GM12878 (cell line): ENCODE measurements at regions not wholly inside any gene's neighbourhood (a gene's known extent, or its start where the extent isn't known, plus 50 kb on each side); places are given as distances from the start of the nearest gene placed in this dataset.

Experiments
- ATAC-seq: fragments of 200-7000 bp; cut with Tn5 transposase; 3 replicates; pipeline ENCODE4 v1.9.1; 2020; ENCODE audit warnings: mild to moderate bottlenecking, moderate library complexity
- BruUV-seq: library from RNA; stranded (reverse); fragments of 400-500 nt; replicated peaks from 2 replicates; lab custom pipeline; 2021; lab: Mats Ljungman, UMichigan
- CTCF ChIA-PET: fragments of 300-600 bp; sonication (Branson Sonifier 250); formaldehyde crosslinking; extraction: SDS; loops from one replicate; lab custom pipeline; 2021; ENCODE audit warnings: inconsistent platforms; lab: Yijun Ruan, JAX
- POLR2A ChIA-PET: fragments of 350-600 bp; formaldehyde crosslinking; extraction: SDS; loops from one replicate; lab custom pipeline; 2021; ENCODE audit warnings: inconsistent platforms; lab: Charles Lee
- RAD21 ChIA-PET: fragments of 300-600 bp; sonication (Branson Sonifier 250); formaldehyde crosslinking; loops from one replicate; lab custom pipeline; 2023; ENCODE audit warnings: antibody characterized with exemption; ENCODE audit not compliant: unreplicated experiment; lab: Charles Lee
- SMC1A ChIA-PET: fragments of 300-600 bp; sonication (Branson Sonifier 250); formaldehyde crosslinking; loops from one replicate; lab custom pipeline; 2023; ENCODE audit not compliant: unreplicated experiment, uncharacterized antibody; lab: Charles Lee
- DNase-seq: peaks from one replicate; pipeline ENCODE4 v3.0.0-alpha.2; 2011; ENCODE audit warnings: low read depth, low spot score
- FAIRE-seq: peaks from 3 replicates; lab custom pipeline; 2011; peaks lifted over from hg19 to GRCh38; lab: Jason Lieb, UNC
- H2AFZ ChIP-seq: 2 replicates; pipeline ENCODE4 v1.6.0; 2011; ENCODE audit warnings: low read depth, low read length, control low read depth; ENCODE audit not compliant: control insufficient read depth
- H3K27ac ChIP-seq: 2 replicates; pipeline ENCODE4 v1.5.1; 2011; ENCODE audit warnings: control low read depth; ENCODE audit not compliant: control insufficient read depth, insufficient read depth
- H3K27me3 ChIP-seq, 2 experiments: replicated peaks in 1 of 2; 2 replicates each; pipeline versions ENCODE4 v1.6.0 to v1.6.1; 2011; ENCODE audit warnings: low read length in 1 of 2; ENCODE audit not compliant: control insufficient read depth in 2 of 2, insufficient read depth in 2 of 2
- H3K36me3 ChIP-seq, 2 experiments: 2 replicates each; pipeline ENCODE4 v1.5.1; 2011; ENCODE audit warnings: low read length in 1 of 2; ENCODE audit not compliant: control insufficient read depth in 2 of 2, insufficient read depth in 2 of 2
- H3K4me1 ChIP-seq: 2 replicates; pipeline ENCODE4 v1.6.1; 2011; ENCODE audit warnings: mild to moderate bottlenecking, low read length, moderate library complexity, mixed read lengths; ENCODE audit not compliant: control insufficient read depth, insufficient read depth
- H3K4me2 ChIP-seq: 2 replicates; pipeline ENCODE4 v1.6.0; 2011; ENCODE audit warnings: control low read depth; ENCODE audit not compliant: control insufficient read depth, insufficient read depth
- H3K4me3 ChIP-seq: fragments of 200-600 bp; sonication (generic); 2 replicates; pipeline ENCODE4 v1.5.1; 2016
- H3K79me2 ChIP-seq: 2 replicates; pipeline ENCODE4 v1.6.0; 2011; ENCODE audit warnings: low read length; ENCODE audit not compliant: control insufficient read depth, insufficient read depth
- H3K9ac ChIP-seq: 2 replicates; pipeline ENCODE4 v1.8.0; 2011; ENCODE audit warnings: low read length, control low read depth, mixed read lengths; ENCODE audit not compliant: control insufficient read depth, insufficient read depth
- H3K9me3 ChIP-seq: replicated peaks from 3 replicates; pipeline ENCODE4 v1.5.1; 2011; ENCODE audit warnings: mild to moderate bottlenecking, low read length; ENCODE audit not compliant: control insufficient read depth, insufficient read depth
- H4K20me1 ChIP-seq: 2 replicates; pipeline ENCODE4 v1.6.0; 2011; ENCODE audit not compliant: control insufficient read depth, insufficient read depth
- HDAC6 ChIP-seq: fragments of 200-600 bp; sonication (generic); IDR thresholded peaks from one replicate; pipeline ENCODE4 v1.8.0; 2017; ENCODE audit warnings: antibody characterized with exemption; ENCODE audit not compliant: unreplicated experiment
- IKZF1 ChIP-seq: fragments of 450-650 bp; conservative IDR thresholded peaks from 2 replicates; pipeline ENCODE4 v1.6.1; 2017; ENCODE audit warnings: antibody characterized with exemption, mild to moderate bottlenecking
- IKZF2 ChIP-seq, 2 experiments: fragments of 450-650 bp; IDR thresholded peaks; 2 replicates each; pipeline ENCODE4 v1.6.1; 2017; ENCODE audit warnings: mild to moderate bottlenecking in 2 of 2, moderate library complexity in 2 of 2
- NFXL1 ChIP-seq: fragments of 450-650 bp; IDR thresholded peaks from 2 replicates; pipeline ENCODE4 v1.6.1; 2017; ENCODE audit warnings: antibody characterized with exemption, mild to moderate bottlenecking, borderline replicate concordance
- RCOR1 ChIP-seq: conservative IDR thresholded peaks from 2 replicates; pipeline ENCODE4 v1.6.1; 2012; ENCODE audit warnings: low read depth, low read length, improper control_type of control experiment
- YBX1 ChIP-seq: fragments of 450-650 bp; IDR thresholded peaks from 2 replicates; pipeline ENCODE4 v1.6.1; 2016; ENCODE audit warnings: antibody characterized with exemption
- WGBS: methylation state at CpG from one replicate; pipeline ENCODE4 v1.1.6; 2016; ENCODE audit warnings: low lambda C conversion rate; ENCODE audit not compliant: insufficient replicate concordance, insufficient coverage; ENCODE audit errors: missing lambda C conversion rate; 5-methylcytosine and 5-hydroxymethylcytosine counted together
- in situ Hi-C: fragments of 300-500 bp; cut with MboI; formaldehyde crosslinking; loops from 9 replicates; pipeline ENCODE4 v1.14.3; 2018; ENCODE audit warnings: mixed read lengths
- intact Hi-C: fragments of 100-400 bp; cut with micrococcal nuclease; formaldehyde crosslinking; loops from one replicate; pipeline ENCODE4 v1.14.2; 2022; ENCODE audit not compliant: unreplicated experiment
- TF ChIP-seq, protein P1 (sequence below): fragments of 450-650 bp; formaldehyde crosslinking; IDR thresholded peaks from 2 replicates; pipeline ENCODE4 v1.5.0; 2022; ENCODE audit warnings: mild to moderate bottlenecking, missing genetic modification characterization
- TF ChIP-seq, protein P2 (sequence below): fragments of 150-350 bp; IDR thresholded peaks from 2 replicates; pipeline ENCODE4 v1.6.1; 2016; ENCODE audit warnings: low read depth, low read length
- TF ChIP-seq, protein P3 (sequence below): IDR thresholded peaks from 2 replicates; pipeline ENCODE4 v1.6.1; 2012; ENCODE audit warnings: low read length, inconsistent platforms
- TF ChIP-seq, protein P4 (sequence below): fragments of 450-650 bp; IDR thresholded peaks from 2 replicates; pipeline ENCODE4 v1.6.1; 2017; ENCODE audit warnings: mild to moderate bottlenecking, low read depth, inconsistent platforms; ENCODE audit not compliant: poor library complexity, severe bottlenecking

DNA sequence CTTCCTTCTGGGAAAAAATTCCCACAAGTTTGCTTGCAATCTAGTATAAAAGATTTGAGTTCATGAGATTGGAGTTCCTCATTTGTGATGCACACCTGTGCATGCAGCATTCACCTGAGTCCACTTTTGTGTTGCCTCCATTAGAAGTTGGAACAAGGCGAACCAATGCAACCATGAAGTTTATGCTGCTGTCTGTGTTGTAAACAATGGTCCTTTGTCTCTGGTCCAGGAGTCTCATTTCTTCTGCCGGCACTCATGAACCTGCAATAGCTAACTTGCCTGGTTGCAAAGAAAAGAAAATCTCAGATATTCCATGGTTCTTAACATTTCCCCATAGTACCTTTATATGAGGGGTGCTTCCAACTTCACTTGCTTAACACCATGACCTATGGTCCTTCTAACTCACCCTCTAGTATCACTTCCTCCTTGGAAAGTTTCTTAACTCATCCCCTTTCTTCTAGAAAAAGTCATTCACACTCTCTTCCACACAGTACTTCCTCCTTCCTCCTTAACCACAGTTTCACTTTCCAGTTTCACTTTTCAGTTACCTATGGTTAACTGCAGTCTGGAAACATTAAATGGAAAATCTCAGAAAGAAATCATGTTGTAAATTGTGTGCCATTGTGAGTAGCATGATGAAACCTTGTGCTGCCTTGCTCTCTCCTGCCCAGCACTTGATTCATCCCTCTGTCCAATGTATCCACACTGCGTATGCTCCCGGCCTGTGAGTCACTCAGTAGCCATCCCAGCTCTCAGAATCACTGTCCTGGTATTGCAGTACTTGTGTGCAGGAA is 128.8 kb upstream of the TRIB2 start (continued):
- TF ChIP-seq, protein P1, sequence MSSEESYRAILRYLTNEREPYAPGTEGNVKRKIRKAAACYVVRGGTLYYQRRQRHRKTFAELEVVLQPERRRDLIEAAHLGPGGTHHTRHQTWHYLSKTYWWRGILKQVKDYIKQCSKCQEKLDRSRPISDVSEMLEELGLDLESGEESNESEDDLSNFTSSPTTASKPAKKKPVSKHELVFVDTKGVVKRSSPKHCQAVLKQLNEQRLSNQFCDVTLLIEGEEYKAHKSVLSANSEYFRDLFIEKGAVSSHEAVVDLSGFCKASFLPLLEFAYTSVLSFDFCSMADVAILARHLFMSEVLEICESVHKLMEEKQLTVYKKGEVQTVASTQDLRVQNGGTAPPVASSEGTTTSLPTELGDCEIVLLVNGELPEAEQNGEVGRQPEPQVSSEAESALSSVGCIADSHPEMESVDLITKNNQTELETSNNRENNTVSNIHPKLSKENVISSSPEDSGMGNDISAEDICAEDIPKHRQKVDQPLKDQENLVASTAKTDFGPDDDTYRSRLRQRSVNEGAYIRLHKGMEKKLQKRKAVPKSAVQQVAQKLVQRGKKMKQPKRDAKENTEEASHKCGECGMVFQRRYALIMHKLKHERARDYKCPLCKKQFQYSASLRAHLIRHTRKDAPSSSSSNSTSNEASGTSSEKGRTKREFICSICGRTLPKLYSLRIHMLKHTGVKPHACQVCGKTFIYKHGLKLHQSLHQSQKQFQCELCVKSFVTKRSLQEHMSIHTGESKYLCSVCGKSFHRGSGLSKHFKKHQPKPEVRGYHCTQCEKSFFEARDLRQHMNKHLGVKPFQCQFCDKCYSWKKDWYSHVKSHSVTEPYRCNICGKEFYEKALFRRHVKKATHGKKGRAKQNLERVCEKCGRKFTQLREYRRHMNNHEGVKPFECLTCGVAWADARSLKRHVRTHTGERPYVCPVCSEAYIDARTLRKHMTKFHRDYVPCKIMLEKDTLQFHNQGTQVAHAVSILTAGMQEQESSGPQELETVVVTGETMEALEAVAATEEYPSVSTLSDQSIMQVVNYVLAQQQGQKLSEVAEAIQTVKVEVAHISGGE (CRISPR knock-in tag), result no peak

DNA sequence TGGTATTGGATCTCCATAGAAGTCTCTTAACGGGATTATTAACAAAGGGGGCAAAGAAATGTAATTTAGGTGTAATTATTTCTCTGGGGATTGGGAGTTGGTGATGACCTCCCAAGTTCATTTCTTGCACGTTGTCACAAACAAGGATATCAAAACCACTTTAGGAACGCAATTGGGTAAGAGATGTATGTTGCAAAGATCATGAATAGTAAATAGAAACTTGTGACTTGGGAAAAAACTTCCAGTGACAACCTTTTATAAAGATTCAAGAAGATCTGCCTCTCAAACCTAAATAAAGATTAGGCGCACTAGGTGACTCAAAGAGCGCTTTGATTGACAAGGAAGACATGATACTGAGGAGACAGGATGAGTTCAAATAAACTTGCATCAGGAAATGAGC is 127.8 kb upstream of the TRIB2 start:
- in situ Hi-C loops, result no loop called here
- H3K9me3 ChIP-seq, result no peaks in the 10 kb centered on the region
- ChIA-PET CTCF (interaction anchor here (1.2 kb wide), 1 partner anchor 43 kb away, joined by 3 read pairs; no protein-coding TSS in a partner anchor), POLR2A (no interaction called here), SMC1A (no interaction called here), RAD21 (no interaction called here)
- no peak overlapping the region for H3K9ac ChIP-seq
- H3K27me3 ChIP-seq, result no peaks in the 10 kb centered on the region
- ATAC-seq (no peak), DNase-seq (no peak), FAIRE-seq (no peak)
- 92% methylated on average over 5 of the region's 5 CpGs for WGBS
- H3K4me2 ChIP-seq, result no peak overlapping the region
- no peak overlapping the region for H3K4me3 ChIP-seq
- no TSS peak for BruUV-seq
- intact Hi-C loops, result loop anchor here (10.0 kb wide), 1 partner anchor 754 kb away; no protein-coding TSS in a partner anchor
- no peak overlapping the region for H3K27ac ChIP-seq
- peaks cover 19% of the 10 kb centered on the region for H3K4me1 ChIP-seq
- H3K36me3 ChIP-seq, result no peaks in the 10 kb centered on the region
- H3K79me2 ChIP-seq, result no peaks in the 10 kb centered on the region
- no peak overlapping the region for H2AFZ ChIP-seq
- no peaks in the 10 kb centered on the region for H4K20me1 ChIP-seq
- no peak for TF ChIP-seq NFXL1
- TF ChIP-seq, protein P2, sequence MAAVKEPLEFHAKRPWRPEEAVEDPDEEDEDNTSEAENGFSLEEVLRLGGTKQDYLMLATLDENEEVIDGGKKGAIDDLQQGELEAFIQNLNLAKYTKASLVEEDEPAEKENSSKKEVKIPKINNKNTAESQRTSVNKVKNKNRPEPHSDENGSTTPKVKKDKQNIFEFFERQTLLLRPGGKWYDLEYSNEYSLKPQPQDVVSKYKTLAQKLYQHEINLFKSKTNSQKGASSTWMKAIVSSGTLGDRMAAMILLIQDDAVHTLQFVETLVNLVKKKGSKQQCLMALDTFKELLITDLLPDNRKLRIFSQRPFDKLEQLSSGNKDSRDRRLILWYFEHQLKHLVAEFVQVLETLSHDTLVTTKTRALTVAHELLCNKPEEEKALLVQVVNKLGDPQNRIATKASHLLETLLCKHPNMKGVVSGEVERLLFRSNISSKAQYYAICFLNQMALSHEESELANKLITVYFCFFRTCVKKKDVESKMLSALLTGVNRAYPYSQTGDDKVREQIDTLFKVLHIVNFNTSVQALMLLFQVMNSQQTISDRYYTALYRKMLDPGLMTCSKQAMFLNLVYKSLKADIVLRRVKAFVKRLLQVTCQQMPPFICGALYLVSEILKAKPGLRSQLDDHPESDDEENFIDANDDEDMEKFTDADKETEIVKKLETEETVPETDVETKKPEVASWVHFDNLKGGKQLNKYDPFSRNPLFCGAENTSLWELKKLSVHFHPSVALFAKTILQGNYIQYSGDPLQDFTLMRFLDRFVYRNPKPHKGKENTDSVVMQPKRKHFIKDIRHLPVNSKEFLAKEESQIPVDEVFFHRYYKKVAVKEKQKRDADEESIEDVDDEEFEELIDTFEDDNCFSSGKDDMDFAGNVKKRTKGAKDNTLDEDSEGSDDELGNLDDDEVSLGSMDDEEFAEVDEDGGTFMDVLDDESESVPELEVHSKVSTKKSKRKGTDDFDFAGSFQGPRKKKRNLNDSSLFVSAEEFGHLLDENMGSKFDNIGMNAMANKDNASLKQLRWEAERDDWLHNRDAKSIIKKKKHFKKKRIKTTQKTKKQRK, result no peak
- TF ChIP-seq IKZF1, result no peak
- TF ChIP-seq YBX1, result no peak
- no peak for TF ChIP-seq IKZF2 (IDR thresholded peaks at IDR 0.05)
- TF ChIP-seq, protein P3, sequence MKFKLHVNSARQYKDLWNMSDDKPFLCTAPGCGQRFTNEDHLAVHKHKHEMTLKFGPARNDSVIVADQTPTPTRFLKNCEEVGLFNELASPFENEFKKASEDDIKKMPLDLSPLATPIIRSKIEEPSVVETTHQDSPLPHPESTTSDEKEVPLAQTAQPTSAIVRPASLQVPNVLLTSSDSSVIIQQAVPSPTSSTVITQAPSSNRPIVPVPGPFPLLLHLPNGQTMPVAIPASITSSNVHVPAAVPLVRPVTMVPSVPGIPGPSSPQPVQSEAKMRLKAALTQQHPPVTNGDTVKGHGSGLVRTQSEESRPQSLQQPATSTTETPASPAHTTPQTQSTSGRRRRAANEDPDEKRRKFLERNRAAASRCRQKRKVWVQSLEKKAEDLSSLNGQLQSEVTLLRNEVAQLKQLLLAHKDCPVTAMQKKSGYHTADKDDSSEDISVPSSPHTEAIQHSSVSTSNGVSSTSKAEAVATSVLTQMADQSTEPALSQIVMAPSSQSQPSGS, result no peak
- TF ChIP-seq RCOR1, result no peak
- TF ChIP-seq HDAC6, result no peak
- TF ChIP-seq, protein P4, sequence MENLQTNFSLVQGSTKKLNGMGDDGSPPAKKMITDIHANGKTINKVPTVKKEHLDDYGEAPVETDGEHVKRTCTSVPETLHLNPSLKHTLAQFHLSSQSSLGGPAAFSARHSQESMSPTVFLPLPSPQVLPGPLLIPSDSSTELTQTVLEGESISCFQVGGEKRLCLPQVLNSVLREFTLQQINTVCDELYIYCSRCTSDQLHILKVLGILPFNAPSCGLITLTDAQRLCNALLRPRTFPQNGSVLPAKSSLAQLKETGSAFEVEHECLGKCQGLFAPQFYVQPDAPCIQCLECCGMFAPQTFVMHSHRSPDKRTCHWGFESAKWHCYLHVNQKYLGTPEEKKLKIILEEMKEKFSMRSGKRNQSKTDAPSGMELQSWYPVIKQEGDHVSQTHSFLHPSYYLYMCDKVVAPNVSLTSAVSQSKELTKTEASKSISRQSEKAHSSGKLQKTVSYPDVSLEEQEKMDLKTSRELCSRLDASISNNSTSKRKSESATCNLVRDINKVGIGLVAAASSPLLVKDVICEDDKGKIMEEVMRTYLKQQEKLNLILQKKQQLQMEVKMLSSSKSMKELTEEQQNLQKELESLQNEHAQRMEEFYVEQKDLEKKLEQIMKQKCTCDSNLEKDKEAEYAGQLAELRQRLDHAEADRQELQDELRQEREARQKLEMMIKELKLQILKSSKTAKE, result no peak
